ENCODE measurements at regions not wholly inside any gene's neighbourhood (a gene's known extent, or its start where the extent isn't known, plus 50 kb on each side); places are given as distances from the start of the nearest gene placed in this dataset.

- no peak for DNase-seq
Measured at GRCh38 chr1:193313354-193314140, 127.1 kb upstream of the B3GALT2 start.

GRCh38 chr1:193312432-193312831, 126.0 kb upstream of the B3GALT2 start:
- DNase-seq: no peak

GRCh38 chr1:193311226-193311948, 125.0 kb upstream of the B3GALT2 start:
- peak; percentile 7 for DNase-seq

GRCh38 chr1:193310564-193310963, 124.2 kb upstream of the B3GALT2 start:
- DNase-seq: no peak

- no peak for DNase-seq
Measured at GRCh38 chr1:193309936-193310475, 123.6 kb upstream of the B3GALT2 start.

GRCh38 chr1:193308438-193308837, 122.0 kb upstream of the B3GALT2 start:
- no peak for DNase-seq

- DNase-seq: no peak
Measured at GRCh38 chr1:193306430-193306829, 120.0 kb upstream of the B3GALT2 start.

All from fibroblast of skin of abdomen (primary cell).